Right atrium auricular region (tissue), 2 donors: ENCODE measurements at regions not wholly inside any gene's neighbourhood (a gene's known extent, or its start where the extent isn't known, plus 50 kb on each side); places are given as distances from the start of the nearest gene placed in this dataset.

ENCODE experiments used
- DNase-seq: peaks from one replicate; pipeline ENCODE4 v3.0.0-alpha.2; 2019; ENCODE audit warnings: low spot score
- H3K27ac ChIP-seq, 2 donors: fragments of 200-600 bp; sonication (generic); 1 replicate in 1 of 2; 2 replicates in 1 of 2; pipeline ENCODE4 v1.5.1; 2016 to 2019
- H3K27me3 ChIP-seq, 2 donors: fragments of 200-600 bp; sonication (generic); one replicate each; pipeline versions ENCODE4 v1.5.1 to v1.6.0; 2017 to 2019
- H3K36me3 ChIP-seq: fragments of 200-600 bp; sonication (generic); one replicate; pipeline ENCODE4 v1.5.1; 2016
- H3K4me1 ChIP-seq, 2 donors: fragments of 200-600 bp; sonication (generic); one replicate each; pipeline versions ENCODE4 v1.5.1 to v1.6.0; 2017 to 2019
- H3K4me3 ChIP-seq, 2 donors: fragments of 200-600 bp; sonication (generic); 1 replicate in 1 of 2; 2 replicates in 1 of 2; pipeline ENCODE4 v1.5.1; 2017 to 2019; ENCODE audit warnings: mild to moderate bottlenecking in 1 of 2, moderate library complexity in 1 of 2
- H3K9me3 ChIP-seq, 2 donors: fragments of 200-600 bp; sonication (generic); one replicate each; pipeline ENCODE4 v1.5.1; 2019
- CTCF ChIP-seq, 2 donors: fragments of 200-600 bp; sonication (generic); IDR thresholded peaks; one replicate each; pipeline ENCODE4 v1.5.1; 2019; ENCODE audit warnings: antibody characterized with exemption in 2 of 2

- H3K27me3 ChIP-seq = no peaks in the 10 kb centered on the region
- H3K9me3 ChIP-seq = peaks cover 0 to 9% of the 10 kb centered on the region in 2 donors
- H3K27ac ChIP-seq = no peak overlapping the region
- TF ChIP-seq CTCF (IDR thresholded peaks at IDR 0.05) = no peak
- no peak overlapping the region for H3K4me3 ChIP-seq
- H3K36me3 ChIP-seq = no peaks in the 10 kb centered on the region
- DNase-seq = no peak
- peaks cover 0 to 8% of the 10 kb centered on the region in 2 donors for H3K4me1 ChIP-seq
Measured at GRCh38 chr3:165640970-165641369, 196.3 kb downstream of the BCHE start.

DNA sequence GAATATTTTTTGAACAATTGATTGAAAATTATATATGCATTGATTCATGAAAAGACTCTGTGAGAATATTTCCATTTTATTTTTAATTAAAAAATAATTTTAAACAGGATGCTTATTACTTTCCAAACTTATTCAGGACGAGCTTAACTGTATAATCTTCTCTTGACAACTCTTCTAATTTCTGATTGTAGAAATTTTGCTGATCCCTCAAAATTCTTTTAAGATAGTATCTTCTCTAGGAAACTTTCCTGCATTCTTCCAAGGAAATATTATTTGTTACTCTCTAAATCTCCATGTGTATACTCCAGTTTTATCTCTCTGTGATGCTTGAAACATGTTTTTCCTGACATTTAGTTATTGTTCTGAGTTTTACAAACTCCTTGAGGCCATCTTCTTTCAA lies 197.2 kb downstream of the BCHE start:
- Histone ChIP-seq H3K27ac (no peak overlapping the region), H3K4me1 (peaks cover 0 to 8% of the 10 kb centered on the region in 2 donors), H3K36me3 (no peaks in the 10 kb centered on the region), H3K9me3 (no peaks in the 10 kb centered on the region), H3K27me3 (no peaks in the 10 kb centered on the region), H3K4me3 (no peak overlapping the region)
- no peak for TF ChIP-seq CTCF (IDR thresholded peaks at IDR 0.05)
- DNase-seq = no peak

DNA sequence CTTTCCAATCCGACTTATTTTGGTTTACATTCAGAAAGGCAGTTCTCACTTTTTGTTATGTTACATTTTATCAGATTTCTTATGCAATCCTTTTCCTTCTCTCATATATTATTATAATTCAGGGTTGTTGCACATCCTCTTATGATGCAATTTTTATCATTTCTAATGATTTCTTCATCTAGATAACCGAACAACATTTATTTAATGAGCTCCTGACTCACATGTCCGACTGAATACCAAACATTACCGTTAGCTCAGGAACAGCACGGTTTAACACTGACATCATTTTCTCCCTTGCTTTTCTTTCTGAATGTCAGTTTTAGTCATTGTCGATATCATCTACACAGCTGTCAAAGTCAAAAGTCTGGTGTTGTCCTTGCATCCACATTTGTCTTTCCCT lies 199.2 kb downstream of the BCHE start:
- H3K36me3 ChIP-seq = no peaks in the 10 kb centered on the region

GRCh38 chr3:165636684-165637015 lies 200.6 kb downstream of the BCHE start:
- Histone ChIP-seq H3K27me3 (no peaks in the 10 kb centered on the region), H3K4me1 (no peaks in the 10 kb centered on the region), H3K4me3 (no peak overlapping the region), H3K36me3 (no peaks in the 10 kb centered on the region), H3K9me3 (no peaks in the 10 kb centered on the region), H3K27ac (no peak overlapping the region)
- TF ChIP-seq CTCF (IDR thresholded peaks at IDR 0.05) = no peak
- no peak for DNase-seq

More for the DNA sequence above, 199.2 kb downstream of the BCHE start:
- H3K27me3 ChIP-seq = no peaks in the 10 kb centered on the region
- no peak for DNase-seq
- H3K27ac ChIP-seq = no peak overlapping the region
- no peaks in the 10 kb centered on the region for H3K9me3 ChIP-seq
- TF ChIP-seq CTCF (IDR thresholded peaks at IDR 0.05) = no peak
- H3K4me1 ChIP-seq = peaks cover 0 to under 1% of the 10 kb centered on the region in 2 donors
- H3K4me3 ChIP-seq = no peak overlapping the region

DNA sequence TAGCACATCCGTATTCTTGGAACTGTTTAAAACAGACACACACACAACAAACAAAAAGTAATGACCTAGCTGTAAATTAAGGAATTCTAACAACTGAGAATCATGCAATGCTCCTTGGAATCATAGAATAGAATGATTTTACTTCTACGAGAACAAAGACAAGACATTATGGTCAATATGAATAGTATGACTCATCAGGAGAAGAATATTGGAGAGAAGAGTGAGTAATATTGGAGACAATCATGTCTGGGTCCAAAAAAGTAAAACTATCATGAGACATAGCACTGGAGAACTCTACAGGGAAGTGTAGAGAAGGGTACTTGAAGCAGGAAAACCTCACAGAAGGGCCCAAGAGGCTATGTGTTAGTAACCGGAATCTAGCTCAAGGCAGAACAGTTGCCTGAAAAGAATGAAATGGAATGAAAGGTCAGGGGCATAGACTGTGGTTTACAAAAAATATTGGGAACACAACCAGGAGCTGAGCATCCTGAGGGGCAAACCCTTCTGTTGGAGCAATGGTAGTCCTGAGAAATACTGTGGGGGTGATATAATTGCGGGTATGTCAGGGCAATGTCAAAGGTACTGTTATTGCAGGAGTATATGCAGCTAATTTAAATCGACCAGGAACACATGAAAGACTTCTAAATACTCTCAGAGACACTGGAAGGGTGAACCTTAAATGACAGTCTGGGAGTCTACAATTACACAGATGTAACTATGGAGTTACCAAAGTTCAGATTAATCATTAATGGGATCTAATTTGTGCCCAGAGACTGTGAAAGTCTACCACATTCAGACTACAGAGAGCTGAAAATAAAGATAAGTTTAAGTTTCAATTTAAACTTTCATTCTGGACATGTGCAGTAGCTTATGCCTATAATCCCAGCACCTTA lies 201.2 kb downstream of the BCHE start:
- no peak overlapping the region for H3K4me3 ChIP-seq

More for the DNA sequence above, 201.2 kb downstream of the BCHE start:
- no peak for DNase-seq
- Histone ChIP-seq H3K36me3 (no peaks in the 10 kb centered on the region), H3K4me1 (no peaks in the 10 kb centered on the region), H3K27me3 (no peaks in the 10 kb centered on the region), H3K9me3 (no peaks in the 10 kb centered on the region), H3K27ac (no peak overlapping the region)
- TF ChIP-seq CTCF (IDR thresholded peaks at IDR 0.05) = no peak
